K562 (cell line): ENCODE measurements at regions not wholly inside any gene's neighbourhood (a gene's known extent, or its start where the extent isn't known, plus 50 kb on each side); places are given as distances from the start of the nearest gene placed in this dataset.

Experiments
- ATAC-seq: fragments of 200-7000 bp; cut with Tn5 transposase; 3 replicates; pipeline ENCODE4 v1.9.1; 2020; ENCODE audit warnings: moderate library complexity
- BruUV-seq: library from RNA; stranded (reverse); fragments of 400-500 nt; replicated peaks from 2 replicates; lab custom pipeline; 2021; lab: Mats Ljungman, UMichigan
- CTCF ChIA-PET: fragments of 300-600 bp; formaldehyde crosslinking; extraction: SDS; loops from one replicate; lab custom pipeline; 2021; ENCODE audit warnings: low intra/inter-chr PET ratio; lab: Yijun Ruan, JAX
- POLR2A ChIA-PET: fragments of 300-600, 350-650 bp; sonication (Branson Sonifier 250); formaldehyde crosslinking; extraction: SDS; loops from one replicate; lab custom pipeline; 2021; ENCODE audit warnings: antibody characterized with exemption, inconsistent platforms; lab: Yijun Ruan, JAX
- DNase-seq, 4 experiments: peaks; one replicate each; pipeline versions ENCODE4 v3.0.0 to v3.0.0-alpha.2; 2011 to 2018; ENCODE audit warnings: low spot score in 3 of 4, mixed read lengths in 3 of 4; ENCODE audit errors: extremely low read depth in 1 of 4
- FAIRE-seq: peaks from 2 replicates; lab custom pipeline; 2011; peaks lifted over from hg19 to GRCh38; lab: Jason Lieb, UNC
- H2AFZ ChIP-seq: 2 replicates; pipeline ENCODE4 v1.6.0; 2011; ENCODE audit warnings: low read depth, low read length, control low read depth, inconsistent platforms
- H3K27ac ChIP-seq: fragments of 200-600 bp; 3 replicates; pipeline ENCODE4 v1.8.0; 2011; ENCODE audit warnings: low read depth, mild to moderate bottlenecking, control low read depth, inconsistent platforms, low read length, moderate library complexity, mixed read lengths; ENCODE audit errors: extremely low read depth
- H3K27me3 ChIP-seq, 2 experiments: fragments of 300-600 bp in 1 of 2; 2 replicates in 1 of 2; 3 replicates in 1 of 2; pipeline versions ENCODE4 v1.6.0 to v1.8.0; 2011; ENCODE audit warnings: inconsistent platforms in 2 of 2, low read length in 2 of 2, mild to moderate bottlenecking in 1 of 2, mixed read lengths in 1 of 2, moderate library complexity in 1 of 2; ENCODE audit not compliant: control insufficient read depth in 2 of 2, insufficient read depth in 2 of 2
- H3K36me3 ChIP-seq: fragments of 300-600 bp; 3 replicates; pipeline ENCODE4 v1.8.0; 2011; ENCODE audit warnings: mild to moderate bottlenecking, low read length, inconsistent platforms; ENCODE audit not compliant: control insufficient read depth, insufficient read depth
- H3K4me1 ChIP-seq, 2 experiments: fragments of 200-600 bp in 1 of 2; replicated peaks in 1 of 2; 2 replicates in 1 of 2; 3 replicates in 1 of 2; pipeline versions ENCODE4 v1.5.1 to v1.8.0; 2011; ENCODE audit warnings: inconsistent platforms in 2 of 2, low read length in 2 of 2, mild to moderate bottlenecking in 1 of 2, mixed read lengths in 1 of 2, moderate library complexity in 1 of 2; ENCODE audit not compliant: control insufficient read depth in 2 of 2, insufficient read depth in 2 of 2
- H3K4me2 ChIP-seq: 2 replicates; pipeline ENCODE4 v1.6.1; 2011; ENCODE audit warnings: low read length, control low read depth, inconsistent platforms, mixed read lengths; ENCODE audit not compliant: insufficient read depth
- H3K4me3 ChIP-seq: fragments of 200-600 bp; sonication (generic), shearing (Covaris generic); 2 replicates; pipeline ENCODE4 v1.5.1; 2016; ENCODE audit warnings: control low read depth, inconsistent platforms
- H3K79me2 ChIP-seq: fragments of 200-600 bp; 3 replicates; pipeline ENCODE4 v1.8.0; 2011; ENCODE audit warnings: low read length, inconsistent platforms; ENCODE audit not compliant: control insufficient read depth, insufficient read depth
- H3K9ac ChIP-seq, 2 experiments: 2 replicates each; pipeline versions ENCODE4 v1.6.0 to v1.6.1; 2011; ENCODE audit warnings: low read depth in 2 of 2, low read length in 2 of 2, control low read depth in 1 of 2, inconsistent platforms in 1 of 2, mild to moderate bottlenecking in 1 of 2, mixed read lengths in 1 of 2; ENCODE audit not compliant: insufficient read depth in 1 of 2
- H3K9me1 ChIP-seq: one replicate; pipeline ENCODE4 v1.6.0; 2011; ENCODE audit warnings: inconsistent platforms, mild to moderate bottlenecking, low read length, moderate library complexity; ENCODE audit not compliant: control insufficient read depth, insufficient read depth
- H3K9me3 ChIP-seq: replicated peaks from 2 replicates; pipeline ENCODE4 v1.5.1; 2011; ENCODE audit warnings: low read depth, low read length, inconsistent platforms; ENCODE audit not compliant: control insufficient read depth, insufficient read depth
- H4K20me1 ChIP-seq: replicated peaks from 2 replicates; pipeline ENCODE4 v1.6.1; 2011; ENCODE audit warnings: low read length, inconsistent platforms, mixed read lengths; ENCODE audit not compliant: control insufficient read depth, insufficient read depth
- CBX3 ChIP-seq, 2 experiments: IDR thresholded peaks; 1 replicate in 1 of 2; 2 replicates in 1 of 2; pipeline ENCODE4 v1.6.1; 2012; ENCODE audit warnings: inconsistent platforms in 2 of 2, low read length in 2 of 2, borderline replicate concordance in 1 of 2, control low read depth in 1 of 2
- CREM ChIP-seq: IDR thresholded peaks from 2 replicates; pipeline ENCODE4 v1.6.1; 2014; ENCODE audit warnings: antibody characterized with exemption, low read depth
- SFPQ ChIP-seq: fragments of 200-400 bp; formaldehyde crosslinking; IDR thresholded peaks from 2 replicates; pipeline ENCODE4 v1.6.1; 2017; ENCODE audit warnings: mild to moderate bottlenecking, low read depth, low read length, moderate library complexity
- ZFP1 ChIP-seq: fragments of 450-650 bp; formaldehyde crosslinking; IDR thresholded peaks from 2 replicates; pipeline ENCODE4 v1.4.0; 2020; ENCODE audit warnings: mild to moderate bottlenecking, mixed read lengths
- ZNF384 ChIP-seq: IDR thresholded peaks from 2 replicates; pipeline ENCODE4 v1.6.1; 2012; ENCODE audit warnings: low read depth, low read length, improper control_type of control experiment
- WGBS: fragments of 100-300 bp; shearing (Covaris generic); methylation state at CpG from one replicate; pipeline ENCODE4 v1.1.6; 2016; ENCODE audit warnings: low coverage, mixed read lengths; ENCODE audit not compliant: insufficient coverage; ENCODE audit errors: missing lambda C conversion rate; 5-methylcytosine and 5-hydroxymethylcytosine counted together
- in situ Hi-C: fragments of 300-500 bp; cut with MboI; formaldehyde crosslinking; loops from 4 replicates; pipeline ENCODE4 v1.15.0; 2018; ENCODE audit warnings: inconsistent platforms, mixed read lengths
- intact Hi-C: fragments of 100-400 bp; cut with micrococcal nuclease; formaldehyde crosslinking; loops from 2 replicates; pipeline ENCODE4 v1.14.2; 2022

- TF ChIP-seq SFPQ = no peak
Measured at GRCh38 chr11:16610213-16610737, 128.2 kb upstream of the C11orf58 start (continued).

DNA sequence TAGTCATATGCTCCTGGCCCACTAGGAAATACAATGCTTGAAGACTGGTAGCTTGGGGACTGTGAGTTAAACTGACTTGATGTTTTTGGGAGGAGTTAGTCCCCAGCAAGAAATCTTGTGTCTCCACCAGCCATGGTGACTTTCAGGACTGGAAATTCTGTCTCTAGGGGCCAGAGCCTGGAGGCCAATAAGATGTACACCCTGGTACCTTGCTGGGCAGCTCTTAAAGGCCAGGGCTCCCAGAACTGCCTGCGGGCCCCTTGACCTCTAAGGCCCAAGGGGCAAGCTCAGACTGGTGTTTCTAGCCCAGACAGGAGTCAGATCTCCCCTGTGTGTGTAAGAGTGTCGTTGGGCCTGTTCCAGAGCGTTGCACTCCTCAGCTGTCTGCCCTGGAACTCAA is 128.7 kb upstream of the C11orf58 start:
- BruUV-seq = no TSS peak
- ChIA-PET POLR2A (no interaction called here), CTCF (no interaction called here)
- Histone ChIP-seq H4K20me1 (no peaks in the 10 kb centered on the region), H3K9me1 (no peaks in the 10 kb centered on the region), H2AFZ (no peak overlapping the region), H3K4me2 (no peak overlapping the region), H3K27ac (no peak overlapping the region), H3K9me3 (no peaks in the 10 kb centered on the region), H3K27me3 (peaks cover 0 to 7% of the 10 kb centered on the region in 2 experiments; a peak in 2 of 5 replicates), H3K4me1 (peaks cover 6 to 41% of the 10 kb centered on the region in 2 experiments; a peak in 4 of 5 replicates), H3K36me3 (no peaks in the 10 kb centered on the region), H3K79me2 (peaks cover 10% of the 10 kb centered on the region), H3K9ac (no peak overlapping the region), H3K4me3 (no peak overlapping the region)
- ATAC-seq = no peak
- in situ Hi-C loops (loop anchor here (5.0 to 25.0 kb wide), 3 partner anchors 417 to 772 kb away; no protein-coding TSS in a partner anchor), intact Hi-C loops (loop anchor here (5.0 to 10.0 kb wide), 8 partner anchors 155 to 837 kb away; partner anchors contain the start of gene SOX6)
- 69% methylated on average over 2 of the region's 3 CpGs for WGBS
- DNase-seq = no peak
- FAIRE-seq = no peak
- no peak for TF ChIP-seq ZFP1
- no peak for TF ChIP-seq ZNF384
- no peak for TF ChIP-seq CREM
- TF ChIP-seq CBX3 (IDR thresholded peaks at IDR 0.05; ENCODE audit: borderline replicate concordance in 1 of 2, low read length in 2 of 2) = no peak
